Retina (tissue), 1 donor: ENCODE measurements at regions not wholly inside any gene's neighbourhood (a gene's known extent, or its start where the extent isn't known, plus 50 kb on each side); places are given as distances from the start of the nearest gene placed in this dataset.

Experiments
- DNase-seq: peaks from one replicate; pipeline ENCODE4 v3.0.0-alpha.2; 2016

GRCh38 chr17:83144421-83145357 lies 65.3 kb downstream of the METRNL start:
- no peak for DNase-seq

- DNase-seq = no peak
Observed at GRCh38 chr17:83145358-83145738, 65.9 kb downstream of the METRNL start.

- DNase-seq = no peak
Observed at GRCh38 chr17:83145831-83146230, 66.4 kb downstream of the METRNL start.

GRCh38 chr17:83146347-83146746 lies 66.9 kb downstream of the METRNL start:
- DNase-seq = no peak

GRCh38 chr17:83147280-83147679 lies 67.9 kb downstream of the METRNL start:
- no peak for DNase-seq

- no peak for DNase-seq
Observed at GRCh38 chr17:83148317-83149028, 69.1 kb downstream of the METRNL start.

- no peak for DNase-seq
Observed at GRCh38 chr17:83149029-83149725, 69.8 kb downstream of the METRNL start.

GRCh38 chr17:83149761-83150251 lies 70.4 kb downstream of the METRNL start:
- no peak for DNase-seq

- no peak for DNase-seq
Observed at GRCh38 chr17:83150369-83151055, 71.1 kb downstream of the METRNL start.

GRCh38 chr17:83151056-83151441 lies 71.6 kb downstream of the METRNL start:
- DNase-seq = peak; percentile 9

GRCh38 chr17:83151442-83152226 lies 72.2 kb downstream of the METRNL start:
- peak; percentile 72 for DNase-seq

- no peak for DNase-seq
Observed at GRCh38 chr17:83152227-83152744, 72.9 kb downstream of the METRNL start.

GRCh38 chr17:83152745-83153611 lies 73.6 kb downstream of the METRNL start:
- DNase-seq = no peak

GRCh38 chr17:83153681-83154310 lies 74.4 kb downstream of the METRNL start:
- DNase-seq = no peak

GRCh38 chr17:83154311-83155127 lies 75.1 kb downstream of the METRNL start:
- no peak for DNase-seq

GRCh38 chr17:83155128-83156121 lies 76.0 kb downstream of the METRNL start:
- no peak for DNase-seq

- no peak for DNase-seq
Observed at GRCh38 chr17:83156408-83156807, 77.0 kb downstream of the METRNL start.
